ENCODE measurements at regions not wholly inside any gene's neighbourhood (a gene's known extent, or its start where the extent isn't known, plus 50 kb on each side); places are given as distances from the start of the nearest gene placed in this dataset.

DNA sequence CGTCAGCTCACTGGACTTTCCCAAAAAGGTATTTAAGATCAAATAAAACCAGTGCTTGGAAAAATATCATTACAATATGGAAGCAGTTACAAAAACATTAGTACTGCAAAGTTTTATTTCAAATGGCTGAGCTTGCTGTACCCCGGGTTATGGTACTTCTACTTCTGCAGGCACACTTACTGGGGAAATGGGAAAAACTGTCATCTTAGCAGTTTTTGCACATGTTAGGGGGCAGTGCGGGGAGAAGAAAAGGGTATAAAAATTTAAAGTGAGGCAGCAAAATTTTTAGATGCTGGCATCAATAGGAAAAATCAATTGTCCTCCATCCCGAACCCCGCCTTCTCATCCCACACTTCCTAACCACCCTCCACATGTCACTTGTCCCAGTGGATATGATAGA, 133.4 kb downstream of the ATG4C start:
- DNase-seq: no peak

DNA sequence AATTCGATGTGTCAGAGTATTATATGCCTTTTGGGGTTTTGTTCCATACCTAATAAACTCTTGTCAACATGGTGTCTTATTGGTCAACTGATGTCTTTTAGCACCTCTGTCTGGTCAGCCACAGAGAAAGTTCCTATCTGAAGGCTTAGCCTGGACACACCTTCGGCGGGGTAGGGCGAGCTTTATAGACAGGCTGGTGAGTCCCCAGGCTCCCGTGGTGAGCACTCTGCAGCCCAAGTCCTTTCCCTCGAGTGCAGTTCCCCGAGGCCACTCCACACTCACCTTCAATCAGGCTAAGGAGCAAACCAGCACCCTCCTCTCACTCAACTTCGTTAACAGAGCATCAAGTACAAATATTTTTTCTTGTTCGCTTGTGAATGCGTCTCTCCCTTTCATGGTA, 133.9 kb downstream of the ATG4C start:
- no peak for DNase-seq

GRCh38 chr1:62918700-62919099, 134.8 kb downstream of the ATG4C start:
- no peak for DNase-seq

DNA sequence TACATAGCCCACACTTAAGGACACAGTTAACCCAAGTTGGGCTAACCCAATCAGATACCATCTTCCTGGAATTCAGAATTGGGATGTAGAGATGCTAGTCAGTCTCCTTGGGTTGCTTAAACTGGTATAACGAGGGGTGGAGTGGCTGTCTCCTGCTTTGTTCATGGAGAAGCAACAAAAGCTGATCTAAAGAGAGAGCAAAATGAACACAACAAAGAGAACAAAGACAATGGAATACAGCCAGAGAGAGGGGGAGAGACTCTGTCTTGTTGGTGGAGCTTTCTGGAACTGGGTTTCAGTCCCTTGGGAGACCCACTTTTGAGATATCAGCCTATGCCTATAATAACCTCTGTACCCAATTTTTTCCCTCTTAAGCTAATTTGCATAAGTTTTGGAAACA, 138.1 kb downstream of the ATG4C start:
- no peak for DNase-seq

- DNase-seq: no peak
These were observed 141.3 kb downstream of the ATG4C start for GRCh38 chr1:62924983-62925790.

- no peak for DNase-seq
These were observed 142.8 kb downstream of the ATG4C start for GRCh38 chr1:62926681-62927252.

- no peak for DNase-seq
These were observed 145.0 kb downstream of the ATG4C start for GRCh38 chr1:62928885-62929284.

- DNase-seq: no peak
These were observed 153.8 kb downstream of the ATG4C start for GRCh38 chr1:62937634-62938296.

DNA sequence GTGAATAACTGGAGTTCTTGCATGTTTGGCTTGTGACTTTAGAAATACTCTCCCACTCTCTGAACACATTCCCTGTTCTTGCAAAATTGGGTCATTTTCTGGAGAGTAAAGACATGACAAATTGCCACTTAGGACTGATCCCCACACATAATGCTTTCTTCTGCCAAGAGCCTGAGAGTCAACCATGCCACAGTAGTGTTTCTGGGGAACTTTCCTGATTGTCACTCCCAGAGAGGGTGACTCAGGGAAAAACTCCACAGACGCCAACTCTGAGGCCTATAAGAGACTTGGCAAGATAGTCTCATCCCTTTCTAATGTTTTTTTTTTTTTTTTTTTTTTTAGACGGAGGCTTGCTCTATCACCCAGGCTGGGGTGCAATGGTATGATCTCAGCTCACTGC, 157.8 kb downstream of the ATG4C start:
- no peak for DNase-seq

- no peak for DNase-seq
These were observed 162.6 kb downstream of the ATG4C start for GRCh38 chr1:62946511-62946910.

DNA sequence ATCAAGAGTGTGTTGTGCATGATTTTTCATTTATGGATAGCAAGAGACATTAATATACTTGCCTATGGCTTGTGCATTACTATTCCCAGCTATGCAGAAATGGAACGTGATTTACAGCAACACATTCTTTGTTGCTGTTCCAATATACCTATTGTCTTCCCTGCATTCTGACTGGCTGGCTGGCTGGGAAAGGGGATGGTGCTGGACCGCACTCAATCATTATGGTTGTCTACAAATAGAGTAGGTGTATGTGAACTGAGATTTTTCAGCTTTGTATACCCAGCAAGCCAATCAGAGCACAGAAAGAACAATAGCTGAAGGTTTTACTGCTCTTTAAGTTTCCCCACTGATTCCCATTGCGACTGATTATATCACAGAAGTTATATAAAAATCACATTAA, 167.5 kb downstream of the ATG4C start:
- DNase-seq: no peak

DNA sequence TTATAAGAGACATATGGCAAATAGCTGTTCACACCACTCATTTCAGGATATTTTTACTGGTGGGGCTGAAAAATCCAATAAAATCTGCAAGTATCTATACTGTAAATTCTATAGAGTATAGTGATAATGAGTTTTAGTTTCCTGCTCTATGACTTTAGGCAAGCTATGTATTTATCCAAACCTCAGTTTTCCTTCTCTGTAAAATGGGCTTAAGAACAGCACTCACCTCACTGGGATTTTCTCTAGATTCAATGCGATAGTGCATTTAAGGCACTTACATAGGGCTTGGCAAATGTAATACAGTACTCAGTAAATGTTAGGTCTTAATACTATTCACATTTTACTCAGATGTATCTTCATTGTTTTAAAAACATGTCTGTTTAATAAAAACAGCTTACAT, 168.7 kb downstream of the ATG4C start:
- no peak for DNase-seq

DNA sequence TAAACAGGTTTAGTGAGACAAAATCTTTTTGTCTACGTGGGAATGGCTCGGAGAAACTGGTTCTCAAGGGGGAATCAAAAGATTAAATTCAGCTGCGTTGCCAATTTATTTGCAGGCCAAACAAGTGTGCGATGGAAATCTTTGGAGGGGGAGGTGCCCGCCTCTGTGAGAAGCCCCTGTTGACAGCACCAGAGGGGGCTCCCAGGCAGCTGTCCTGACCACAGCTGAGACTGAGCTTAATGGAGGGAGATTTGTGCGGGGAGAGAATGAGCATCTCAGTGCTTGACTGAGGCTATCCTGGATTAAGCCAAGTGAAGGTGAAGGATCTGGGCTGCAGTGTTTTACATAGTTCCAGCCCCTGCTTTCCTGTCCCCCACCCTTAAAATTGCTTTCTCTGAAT, 169.7 kb downstream of the ATG4C start:
- no peak for DNase-seq

DNA sequence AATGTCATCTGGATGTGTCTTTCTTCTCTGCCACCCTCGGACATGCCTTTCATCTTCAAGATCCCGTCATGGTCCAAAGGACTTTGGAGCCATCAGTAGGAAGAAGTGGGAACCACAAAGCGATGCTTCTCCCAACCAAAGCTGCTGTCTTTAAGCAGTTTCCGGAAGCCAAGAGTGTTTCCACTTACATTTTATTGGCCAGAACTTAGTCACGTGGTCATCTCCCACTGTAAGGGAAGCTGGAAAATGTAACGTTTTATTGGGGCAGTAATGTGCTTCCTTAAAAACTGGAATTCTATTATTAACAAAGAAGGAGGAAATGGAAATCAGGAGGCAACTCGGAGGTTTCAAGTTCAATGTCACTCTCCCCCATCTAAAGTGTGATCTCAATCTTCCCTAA, 170.8 kb downstream of the ATG4C start:
- no peak for DNase-seq

DNA sequence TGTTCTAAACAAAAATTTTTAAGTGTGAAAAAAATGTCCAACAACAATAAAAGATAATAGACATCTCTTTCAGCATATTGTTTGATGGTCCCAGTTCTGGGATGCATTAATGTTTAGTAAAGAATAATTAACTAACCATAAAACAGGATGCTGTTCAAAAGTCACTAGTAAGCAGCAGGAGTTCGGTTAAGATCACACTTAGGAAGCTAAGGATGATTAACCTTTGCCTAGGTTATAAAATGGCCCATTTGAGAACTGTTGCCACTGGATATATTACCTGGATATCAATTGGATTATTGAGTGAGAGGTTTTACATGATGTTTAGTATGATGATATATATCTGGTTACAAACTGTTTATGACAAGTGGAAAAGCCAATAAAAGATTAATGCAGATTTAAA, 171.7 kb downstream of the ATG4C start:
- DNase-seq: no peak

GRCh38 chr1:62962014-62962812, 178.3 kb downstream of the ATG4C start:
- no peak for DNase-seq

DNA sequence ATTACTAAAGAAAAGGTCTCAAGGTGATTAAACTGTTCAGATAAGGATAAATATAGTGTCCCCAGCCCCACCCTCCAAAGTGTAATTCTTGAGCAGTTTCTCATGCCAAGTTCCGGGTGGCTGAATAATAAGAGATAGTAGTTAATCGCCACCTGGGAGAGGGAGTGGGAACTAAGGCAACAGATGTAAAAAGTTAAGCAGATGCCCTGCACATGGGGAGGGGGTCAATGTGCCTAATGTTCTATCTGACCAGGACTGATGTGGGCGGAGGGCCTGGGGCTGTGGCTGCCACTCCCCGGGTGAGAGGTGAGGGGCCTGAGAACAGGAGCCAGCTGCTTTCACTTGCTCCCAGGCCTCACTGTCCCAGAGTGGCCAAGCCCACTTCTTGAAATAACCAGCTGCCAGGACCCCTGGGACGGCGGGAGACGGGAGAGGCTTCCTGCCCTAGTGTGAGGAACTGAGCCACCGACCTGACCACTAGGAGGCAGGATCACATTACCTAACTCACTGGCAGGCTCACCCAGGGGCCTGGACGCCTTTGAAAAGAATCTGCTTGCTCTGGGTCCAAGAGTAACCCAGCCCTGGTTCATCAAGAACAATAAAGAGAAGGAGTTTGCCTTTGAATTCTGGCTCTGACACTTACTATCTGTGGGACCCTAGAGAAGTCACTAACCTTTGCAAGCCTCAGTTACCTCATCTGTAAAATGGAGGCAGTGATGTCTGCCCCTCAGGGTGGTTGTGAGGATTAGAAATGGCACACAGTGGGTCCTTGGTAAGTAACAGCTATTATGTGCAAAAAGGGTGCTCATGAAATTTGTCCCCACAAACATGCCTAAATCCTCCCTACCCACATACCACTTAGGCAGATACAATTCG, 179.2 kb downstream of the ATG4C start:
- no peak for DNase-seq

GRCh38 chr1:62964141-62964540, 180.2 kb downstream of the ATG4C start:
- DNase-seq: no peak

DNA sequence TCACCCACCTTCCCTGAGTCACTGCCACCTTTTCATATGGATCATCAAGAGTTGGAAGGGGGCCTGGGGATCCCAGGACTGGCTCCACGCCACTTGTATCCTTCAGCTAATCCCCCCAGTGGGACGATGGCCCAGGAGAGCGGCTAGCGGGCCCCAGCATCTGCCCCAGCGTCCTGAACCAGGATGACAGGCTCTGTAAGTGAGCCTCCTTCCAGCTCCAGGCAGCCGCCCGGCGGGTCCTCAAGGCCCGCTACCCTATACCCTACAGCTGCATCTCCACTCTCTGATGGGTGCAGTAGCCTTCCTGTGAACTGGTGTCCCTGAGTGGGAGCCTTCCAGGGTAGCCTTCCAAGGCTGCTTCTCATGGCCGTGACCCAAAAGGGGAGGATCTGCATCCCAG, 183.1 kb downstream of the ATG4C start:
- no peak for DNase-seq

DNA sequence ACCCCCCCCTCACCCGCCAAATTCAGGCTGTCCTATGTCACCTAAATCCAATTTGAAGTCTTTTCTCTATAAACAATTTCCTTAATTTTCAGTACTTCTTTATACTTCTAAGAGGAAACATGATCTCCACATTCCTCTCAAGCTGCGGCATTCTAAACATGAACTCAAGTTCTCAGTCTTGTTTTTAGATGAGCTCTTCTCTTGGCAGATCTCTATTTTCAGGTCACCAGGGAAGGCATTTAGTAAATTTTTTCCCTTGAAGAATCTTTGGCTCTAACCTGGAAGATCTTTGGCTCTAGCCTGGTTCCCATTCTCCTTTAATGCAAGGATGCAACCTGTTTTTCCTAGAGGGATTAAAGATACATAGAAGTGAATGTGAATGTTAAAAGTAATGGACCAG, 193.4 kb downstream of the ATG4C start:
- no peak for DNase-seq

GRCh38 chr1:62978741-62979140, 194.8 kb downstream of the ATG4C start:
- DNase-seq: no peak

- DNase-seq: no peak
These were observed 197.5 kb downstream of the ATG4C start for GRCh38 chr1:62981434-62981833.

GRCh38 chr1:62988867-62989266, 204.9 kb downstream of the ATG4C start:
- no peak for DNase-seq
